Neural crest cell (in vitro differentiated cells): ENCODE measurements at regions not wholly inside any gene's neighbourhood (a gene's known extent, or its start where the extent isn't known, plus 50 kb on each side); places are given as distances from the start of the nearest gene placed in this dataset.

Experiments
- DNase-seq: peaks from one replicate; pipeline ENCODE4 v3.0.0; 2021; ENCODE audit warnings: low read depth, mixed read lengths, low spot score
- H3K27ac Mint-ChIP-seq: one replicate; pipeline ENCODE4 v1.8.0; 2021; ENCODE audit warnings: mild to moderate bottlenecking, mixed read lengths; ENCODE audit not compliant: unreplicated experiment
- H3K27me3 Mint-ChIP-seq: 2 replicates; pipeline ENCODE4 v1.8.0; 2021; ENCODE audit warnings: low read depth, mild to moderate bottlenecking, mixed read lengths
- H3K36me3 Mint-ChIP-seq: 2 replicates; pipeline ENCODE4 v1.8.0; 2021; ENCODE audit warnings: low read depth, mild to moderate bottlenecking, mixed read lengths
- H3K4me1 Mint-ChIP-seq: 2 replicates; pipeline ENCODE4 v1.8.0; 2021; ENCODE audit warnings: mixed read lengths
- H3K4me3 Mint-ChIP-seq: one replicate; pipeline ENCODE4 v1.8.0; 2021; ENCODE audit warnings: mild to moderate bottlenecking, mixed read lengths
- H3K9me3 Mint-ChIP-seq: 2 replicates; pipeline ENCODE4 v1.8.0; 2021; ENCODE audit warnings: mixed read lengths
- TF ChIP-seq, protein P1 (sequence below): fragments of 200-600 bp; sonication (generic); conservative IDR thresholded peaks from 2 replicates; pipeline ENCODE4 v1.5.0; 2021; ENCODE audit warnings: antibody characterized with exemption, mild to moderate bottlenecking

DNA sequence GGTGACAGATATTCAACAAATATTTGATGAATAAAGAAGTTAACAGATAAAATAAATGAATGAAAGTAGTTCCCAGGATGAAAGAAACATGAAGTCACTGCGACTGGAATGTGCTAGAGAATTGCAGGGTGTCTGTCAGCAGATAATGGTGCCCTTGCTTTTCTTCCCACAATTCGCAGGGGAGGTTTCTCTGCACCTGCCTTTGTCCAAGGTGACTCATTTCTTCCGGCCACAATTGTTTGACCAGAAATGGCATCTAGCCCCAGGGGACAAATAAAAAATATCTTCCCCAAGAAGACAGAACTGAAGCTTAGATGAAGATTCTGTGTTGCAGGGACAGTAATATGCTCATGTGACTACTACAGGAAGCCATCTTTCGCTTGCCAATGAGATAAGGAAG is 316.1 kb upstream of the TBX3 start:
- peaks cover 4% of the 10 kb centered on the region for H3K9me3 Mint-ChIP-seq
- no peak for DNase-seq
- no peaks in the 10 kb centered on the region for H3K36me3 Mint-ChIP-seq
- no peaks in the 10 kb centered on the region for H3K27me3 Mint-ChIP-seq
- TF ChIP-seq, protein P1, sequence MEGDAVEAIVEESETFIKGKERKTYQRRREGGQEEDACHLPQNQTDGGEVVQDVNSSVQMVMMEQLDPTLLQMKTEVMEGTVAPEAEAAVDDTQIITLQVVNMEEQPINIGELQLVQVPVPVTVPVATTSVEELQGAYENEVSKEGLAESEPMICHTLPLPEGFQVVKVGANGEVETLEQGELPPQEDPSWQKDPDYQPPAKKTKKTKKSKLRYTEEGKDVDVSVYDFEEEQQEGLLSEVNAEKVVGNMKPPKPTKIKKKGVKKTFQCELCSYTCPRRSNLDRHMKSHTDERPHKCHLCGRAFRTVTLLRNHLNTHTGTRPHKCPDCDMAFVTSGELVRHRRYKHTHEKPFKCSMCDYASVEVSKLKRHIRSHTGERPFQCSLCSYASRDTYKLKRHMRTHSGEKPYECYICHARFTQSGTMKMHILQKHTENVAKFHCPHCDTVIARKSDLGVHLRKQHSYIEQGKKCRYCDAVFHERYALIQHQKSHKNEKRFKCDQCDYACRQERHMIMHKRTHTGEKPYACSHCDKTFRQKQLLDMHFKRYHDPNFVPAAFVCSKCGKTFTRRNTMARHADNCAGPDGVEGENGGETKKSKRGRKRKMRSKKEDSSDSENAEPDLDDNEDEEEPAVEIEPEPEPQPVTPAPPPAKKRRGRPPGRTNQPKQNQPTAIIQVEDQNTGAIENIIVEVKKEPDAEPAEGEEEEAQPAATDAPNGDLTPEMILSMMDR = no peak
- H3K4me1 Mint-ChIP-seq = peaks cover 25% of the 10 kb centered on the region
- H3K27ac Mint-ChIP-seq = no peak overlapping the region
- no peak overlapping the region for H3K4me3 Mint-ChIP-seq

- Mint-ChIP-seq H3K9me3 (peaks cover 4% of the 10 kb centered on the region), H3K4me3 (no peak overlapping the region), H3K4me1 (peaks cover 25% of the 10 kb centered on the region), H3K36me3 (no peaks in the 10 kb centered on the region), H3K27me3 (no peaks in the 10 kb centered on the region), H3K27ac (no peak overlapping the region)
- DNase-seq = no peak
- TF ChIP-seq, protein P1 = no peak
Observed at GRCh38 chr12:114998750-114999128, 314.8 kb upstream of the TBX3 start.

DNA sequence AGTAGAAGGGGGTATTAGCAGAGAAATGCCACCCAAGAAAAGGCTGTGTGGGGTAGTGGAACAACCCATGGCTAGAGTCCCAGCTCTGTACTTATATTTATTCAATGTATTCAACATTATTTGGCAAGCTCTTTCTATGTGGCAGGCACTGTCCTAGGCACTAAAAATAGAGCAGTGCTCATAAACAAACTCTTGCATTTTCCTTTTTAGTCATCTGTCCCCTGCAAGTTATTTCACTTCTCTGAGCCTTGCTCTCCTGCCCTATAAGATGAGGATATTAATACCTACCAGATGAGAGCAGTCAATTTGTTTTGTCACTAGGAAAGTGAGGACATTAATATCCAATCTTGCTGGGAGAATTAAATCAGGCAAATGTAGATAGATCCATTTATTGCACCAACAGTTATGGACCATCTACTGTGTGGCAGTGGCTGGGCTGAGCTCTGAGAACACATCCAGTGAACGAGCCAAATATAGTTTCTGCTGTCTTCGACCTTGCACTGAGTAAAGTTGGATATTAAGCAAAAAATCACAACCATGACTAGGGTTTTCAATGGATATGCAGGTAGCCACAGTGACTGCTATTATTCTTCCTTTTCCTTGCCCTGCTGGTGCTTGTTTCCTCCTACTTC is 314.3 kb upstream of the TBX3 start:
- Mint-ChIP-seq H3K36me3 (no peaks in the 10 kb centered on the region), H3K9me3 (peaks cover 4% of the 10 kb centered on the region), H3K4me1 (peaks cover 25% of the 10 kb centered on the region), H3K4me3 (no peak overlapping the region), H3K27ac (no peak overlapping the region), H3K27me3 (no peaks in the 10 kb centered on the region)
- DNase-seq = no peak
- TF ChIP-seq, protein P1 = no peak

GRCh38 chr12:114996382-114996781 is 312.4 kb upstream of the TBX3 start:
- Mint-ChIP-seq H3K36me3 (no peaks in the 10 kb centered on the region), H3K9me3 (peaks cover 4% of the 10 kb centered on the region), H3K27me3 (no peaks in the 10 kb centered on the region), H3K27ac (no peak overlapping the region), H3K4me3 (no peak overlapping the region), H3K4me1 (peaks cover 20% of the 10 kb centered on the region)
- DNase-seq = no peak
- TF ChIP-seq, protein P1 = no peak

DNA sequence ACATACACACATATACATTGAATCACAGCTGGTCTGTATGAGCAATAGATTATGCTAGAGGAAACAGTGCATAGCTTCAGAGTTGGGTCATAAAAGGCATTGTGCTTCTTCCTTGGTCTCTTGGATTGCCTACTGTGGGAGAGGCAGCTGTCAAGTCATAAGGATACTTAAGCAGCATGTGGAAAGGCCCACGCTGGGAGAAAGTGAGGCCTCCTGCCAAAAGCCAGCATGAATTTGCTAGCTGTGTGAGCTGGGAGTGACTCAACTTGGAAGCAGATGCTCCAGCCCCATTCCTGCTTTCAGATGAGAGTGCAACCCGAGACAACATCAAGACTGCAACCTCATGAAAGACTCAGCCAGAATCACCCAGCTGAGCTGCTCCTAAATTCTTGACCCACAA is 311.9 kb upstream of the TBX3 start:
- no peaks in the 10 kb centered on the region for H3K27me3 Mint-ChIP-seq

More for the DNA sequence above, 311.9 kb upstream of the TBX3 start:
- no peak overlapping the region for H3K27ac Mint-ChIP-seq
- peaks cover 4% of the 10 kb centered on the region for H3K9me3 Mint-ChIP-seq
- no peak overlapping the region for H3K4me3 Mint-ChIP-seq
- H3K36me3 Mint-ChIP-seq = no peaks in the 10 kb centered on the region
- H3K4me1 Mint-ChIP-seq = peaks cover 20% of the 10 kb centered on the region
- no peak for DNase-seq
- TF ChIP-seq, protein P1 = no peak
